ENCODE measurements at regions not wholly inside any gene's neighbourhood (a gene's known extent, or its start where the extent isn't known, plus 50 kb on each side); places are given as distances from the start of the nearest gene placed in this dataset.

- TF ChIP-seq POLR2A (IDR thresholded peaks at IDR 0.05; ENCODE audit: borderline replicate concordance, extremely low read depth, insufficient read depth, insufficient read length) (no peak), SRF (IDR thresholded peaks at IDR 0.05; ENCODE audit: low read depth) (no peak), MAX (IDR thresholded peaks at IDR 0.05) (no peak), CTCF (IDR thresholded peaks at IDR 0.05 in 2 of 3, conservative IDR thresholded peaks at IDR 0.05 in 1 of 3; ENCODE audit: borderline replicate concordance in 1 of 3, insufficient read depth in 1 of 3, low read depth in 2 of 3, low read length in 2 of 3) (no peak), JUND (IDR thresholded peaks at IDR 0.05) (no peak), CEBPB (IDR thresholded peaks at IDR 0.05; ENCODE audit: low read depth) (no peak), SIN3A (IDR thresholded peaks at IDR 0.05; ENCODE audit: low read depth) (no peak), POLR2AphosphoS5 (IDR thresholded peaks at IDR 0.05; ENCODE audit: low read depth, low read length) (no peak), RAD21 (IDR thresholded peaks at IDR 0.05; ENCODE audit: low read depth) (no peak), ELF1 (IDR thresholded peaks at IDR 0.05; ENCODE audit: borderline replicate concordance, low read depth) (no peak), EZH2phosphoT487 (IDR thresholded peaks at IDR 0.05; ENCODE audit: borderline replicate concordance) (no peak), EZH2 (IDR thresholded peaks at IDR 0.05) (no peak)
- TF ChIP-seq, protein P1, sequence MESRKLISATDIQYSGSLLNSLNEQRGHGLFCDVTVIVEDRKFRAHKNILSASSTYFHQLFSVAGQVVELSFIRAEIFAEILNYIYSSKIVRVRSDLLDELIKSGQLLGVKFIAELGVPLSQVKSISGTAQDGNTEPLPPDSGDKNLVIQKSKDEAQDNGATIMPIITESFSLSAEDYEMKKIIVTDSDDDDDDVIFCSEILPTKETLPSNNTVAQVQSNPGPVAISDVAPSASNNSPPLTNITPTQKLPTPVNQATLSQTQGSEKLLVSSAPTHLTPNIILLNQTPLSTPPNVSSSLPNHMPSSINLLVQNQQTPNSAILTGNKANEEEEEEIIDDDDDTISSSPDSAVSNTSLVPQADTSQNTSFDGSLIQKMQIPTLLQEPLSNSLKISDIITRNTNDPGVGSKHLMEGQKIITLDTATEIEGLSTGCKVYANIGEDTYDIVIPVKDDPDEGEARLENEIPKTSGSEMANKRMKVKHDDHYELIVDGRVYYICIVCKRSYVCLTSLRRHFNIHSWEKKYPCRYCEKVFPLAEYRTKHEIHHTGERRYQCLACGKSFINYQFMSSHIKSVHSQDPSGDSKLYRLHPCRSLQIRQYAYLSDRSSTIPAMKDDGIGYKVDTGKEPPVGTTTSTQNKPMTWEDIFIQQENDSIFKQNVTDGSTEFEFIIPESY (IDR thresholded peaks at IDR 0.05; ENCODE audit: extremely low read depth, insufficient replicate concordance, low read length): no peak
Observed at GRCh38 chr10:35711615-35712411, 69.7 kb upstream of the FZD8 start.
